Spleen (tissue), 11 donors: ENCODE measurements at regions not wholly inside any gene's neighbourhood (a gene's known extent, or its start where the extent isn't known, plus 50 kb on each side); places are given as distances from the start of the nearest gene placed in this dataset.

Experiments
- DNase-seq: peaks from one replicate; pipeline ENCODE4 v3.0.0-alpha.2; 2020
- H3K27ac ChIP-seq, 8 donors: fragments of 200-600 bp; sonication (generic) in 7 of 8; 1 replicate in 4 of 8; 2 replicates in 4 of 8; pipeline versions ENCODE4 v1.5.0 to v1.8.0; 2016 to 2021; ENCODE audit warnings: inconsistent platforms in 4 of 8, mild to moderate bottlenecking in 4 of 8, moderate library complexity in 1 of 8
- H3K27me3 ChIP-seq, 7 donors: fragments of 200-600 bp; sonication (generic) in 6 of 7; replicated peaks in 1 of 7; 1 replicate in 4 of 7; 2 replicates in 3 of 7; pipeline versions ENCODE4 v1.5.0 to v1.8.0; 2016 to 2021; ENCODE audit warnings: inconsistent platforms in 3 of 7, mild to moderate bottlenecking in 1 of 7
- H3K36me3 ChIP-seq, 6 donors: fragments of 200-600 bp; sonication (generic) in 5 of 6; 1 replicate in 4 of 6; 2 replicates in 2 of 6; pipeline versions ENCODE4 v1.5.0 to v1.8.0; 2016 to 2021; ENCODE audit warnings: inconsistent platforms in 2 of 6
- H3K4me1 ChIP-seq, 6 donors: fragments of 200-600 bp; sonication (generic) in 5 of 6; 1 replicate in 3 of 6; 2 replicates in 3 of 6; pipeline versions ENCODE4 v1.5.0 to v1.8.0; 2016 to 2021; ENCODE audit warnings: inconsistent platforms in 3 of 6
- H3K4me3 ChIP-seq, 8 donors: fragments of 200-600 bp; sonication (generic) in 7 of 8; 1 replicate in 4 of 8; 2 replicates in 4 of 8; pipeline versions ENCODE4 v1.5.0 to v1.8.0; 2016 to 2021; ENCODE audit warnings: inconsistent platforms in 4 of 8, mild to moderate bottlenecking in 4 of 8, moderate library complexity in 2 of 8
- H3K9me3 ChIP-seq, 8 donors: fragments of 200-600 bp; sonication (generic) in 7 of 8; 1 replicate in 4 of 8; 2 replicates in 4 of 8; pipeline versions ENCODE4 v1.5.0 to v1.8.0; 2016 to 2021; ENCODE audit warnings: inconsistent platforms in 4 of 8
- POLR2A ChIP-seq, 3 donors: fragments of 450-650 bp; IDR thresholded peaks; one replicate each; pipeline ENCODE4 v1.5.1; 2017; ENCODE audit warnings: antibody characterized with exemption in 3 of 3, mild to moderate bottlenecking in 1 of 3
- POLR2AphosphoS5 ChIP-seq, 3 donors: sonication (generic); formaldehyde crosslinking; IDR thresholded peaks; one replicate each; pipeline ENCODE4 v1.5.1; 2017; ENCODE audit warnings: antibody characterized with exemption in 3 of 3
- WGBS, 5 donors: extraction: QIAGEN DNeasy Blood & Tissue Kit in 3 of 5; methylation state at CpG; one replicate each; pipeline versions ENCODE4 v1.1.5 to v1.1.7; 2013 to 2018; 5-methylcytosine and 5-hydroxymethylcytosine counted together
- intact Hi-C: fragments of 100-400 bp; cut with DNase I; formaldehyde crosslinking; loops from one replicate; pipeline ENCODE4 v1.15.0; 2023; ENCODE audit warnings: low total_unique reads
- TF ChIP-seq, protein P1 (sequence below), 11 experiments: fragments of 200-600 bp in 7 of 11; fragments of 450-650 bp in 4 of 11; sonication (generic) in 4 of 11; IDR thresholded peaks in 8 of 11; conservative IDR thresholded peaks in 3 of 11; 1 replicate in 7 of 11; 2 replicates in 4 of 11; pipeline versions ENCODE4 v1.4.0 to v1.8.0; 2016 to 2021; ENCODE audit warnings: antibody characterized with exemption in 11 of 11, inconsistent platforms in 4 of 11, mild to moderate bottlenecking in 1 of 11
- donor health status: healthy with polysubstance abuse.
- donor health status: DM: no; HTN: no; CAD: no; lungs with moderate emphysema.
- donor health status: DM: no; HTN: no; CAD: no.
- donor health status: Bipolar disorder and iron deficiency.
- donor health status: healthy.
- donor health status: DM: no; HTN: no; CAD: no.
- donor health status: DM: yes; HTN: yes; CAD: no.

GRCh38 chr13:53170910-53171309, 142.3 kb downstream of the OLFM4 start:
- DNase-seq, result no peak
- TF ChIP-seq POLR2AphosphoS5 (IDR thresholded peaks at IDR 0.05) (no peak), POLR2A (IDR thresholded peaks at IDR 0.05) (no peak)
- TF ChIP-seq, protein P1, sequence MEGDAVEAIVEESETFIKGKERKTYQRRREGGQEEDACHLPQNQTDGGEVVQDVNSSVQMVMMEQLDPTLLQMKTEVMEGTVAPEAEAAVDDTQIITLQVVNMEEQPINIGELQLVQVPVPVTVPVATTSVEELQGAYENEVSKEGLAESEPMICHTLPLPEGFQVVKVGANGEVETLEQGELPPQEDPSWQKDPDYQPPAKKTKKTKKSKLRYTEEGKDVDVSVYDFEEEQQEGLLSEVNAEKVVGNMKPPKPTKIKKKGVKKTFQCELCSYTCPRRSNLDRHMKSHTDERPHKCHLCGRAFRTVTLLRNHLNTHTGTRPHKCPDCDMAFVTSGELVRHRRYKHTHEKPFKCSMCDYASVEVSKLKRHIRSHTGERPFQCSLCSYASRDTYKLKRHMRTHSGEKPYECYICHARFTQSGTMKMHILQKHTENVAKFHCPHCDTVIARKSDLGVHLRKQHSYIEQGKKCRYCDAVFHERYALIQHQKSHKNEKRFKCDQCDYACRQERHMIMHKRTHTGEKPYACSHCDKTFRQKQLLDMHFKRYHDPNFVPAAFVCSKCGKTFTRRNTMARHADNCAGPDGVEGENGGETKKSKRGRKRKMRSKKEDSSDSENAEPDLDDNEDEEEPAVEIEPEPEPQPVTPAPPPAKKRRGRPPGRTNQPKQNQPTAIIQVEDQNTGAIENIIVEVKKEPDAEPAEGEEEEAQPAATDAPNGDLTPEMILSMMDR (IDR thresholded peaks at IDR 0.05 in 8 of 11, conservative IDR thresholded peaks at IDR 0.05 in 3 of 11), result no peak
- WGBS, 5 donors, result 83 to 97% (median 91%) methylated on average over 1 of the region's 1 CpG
- Histone ChIP-seq H3K9me3 (no peaks in the 10 kb centered on the region), H3K27ac (no peak overlapping the region), H3K36me3 (no peaks in the 10 kb centered on the region), H3K4me3 (no peak overlapping the region), H3K27me3 (peaks cover 0 to 10% (median 0%) of the 10 kb centered on the region in 7 donors), H3K4me1 (no peaks in the 10 kb centered on the region)
- intact Hi-C loops, result no loop called here

GRCh38 chr13:53174545-53174944, 145.9 kb downstream of the OLFM4 start:
- Histone ChIP-seq H3K36me3 (no peaks in the 10 kb centered on the region), H3K27me3 (peaks cover 0 to 5% (median 0%) of the 10 kb centered on the region in 7 donors), H3K27ac (no peak overlapping the region), H3K4me3 (no peak overlapping the region), H3K4me1 (no peaks in the 10 kb centered on the region), H3K9me3 (no peaks in the 10 kb centered on the region)
- WGBS, 5 donors, result 72 to 100% (median 84%) methylated on average over 2 of the region's 2 CpGs
- TF ChIP-seq POLR2AphosphoS5 (IDR thresholded peaks at IDR 0.05) (no peak), POLR2A (IDR thresholded peaks at IDR 0.05) (no peak)
- TF ChIP-seq, protein P1 (IDR thresholded peaks at IDR 0.05 in 8 of 11, conservative IDR thresholded peaks at IDR 0.05 in 3 of 11), result no peak
- intact Hi-C loops, result no loop called here
- no peak for DNase-seq

- intact Hi-C loops, result no loop called here
- no peaks in the 10 kb centered on the region for H3K36me3 ChIP-seq
- H3K27me3 ChIP-seq, result no peaks in the 10 kb centered on the region
- TF ChIP-seq, protein P1 (IDR thresholded peaks at IDR 0.05 in 8 of 11, conservative IDR thresholded peaks at IDR 0.05 in 3 of 11), result no peak
- TF ChIP-seq POLR2AphosphoS5 (IDR thresholded peaks at IDR 0.05) (no peak), POLR2A (IDR thresholded peaks at IDR 0.05) (no peak)
- peaks cover 0 to 12% (median 3%) of the 10 kb centered on the region in 8 donors for H3K9me3 ChIP-seq
- H3K27ac ChIP-seq, result no peak overlapping the region
- H3K4me3 ChIP-seq, result no peak overlapping the region
- no peaks in the 10 kb centered on the region for H3K4me1 ChIP-seq
- DNase-seq, result no peak
These were observed 152.1 kb downstream of the OLFM4 start for GRCh38 chr13:53180684-53181083.

DNA sequence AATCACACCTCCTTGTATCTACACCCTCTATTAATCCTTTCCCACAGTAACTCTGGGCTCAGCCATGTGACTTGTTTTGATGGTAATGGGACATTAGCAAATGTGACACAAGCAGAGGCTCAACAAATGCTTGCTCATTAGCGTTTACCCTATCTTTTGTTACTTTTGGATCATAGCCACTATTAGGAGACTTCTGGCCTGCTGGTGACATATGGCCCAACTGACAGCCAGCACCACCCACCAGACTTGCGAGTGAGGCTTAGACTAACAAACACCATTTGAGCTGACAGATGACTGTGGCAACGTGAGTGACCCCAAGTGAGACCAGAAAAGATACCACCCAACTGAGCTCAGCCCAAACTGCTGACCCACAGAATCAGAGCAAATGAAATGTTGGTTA, 154.1 kb downstream of the OLFM4 start:
- Histone ChIP-seq H3K9me3 (peaks cover 0 to 12% (median 3%) of the 10 kb centered on the region in 8 donors), H3K27ac (no peak overlapping the region), H3K4me1 (no peaks in the 10 kb centered on the region), H3K4me3 (no peak overlapping the region), H3K36me3 (no peaks in the 10 kb centered on the region), H3K27me3 (no peaks in the 10 kb centered on the region)
- 39 to 60% (median 43%) methylated on average over 3 of the region's 3 CpGs for WGBS, 5 donors
- intact Hi-C loops, result no loop called here
- TF ChIP-seq POLR2A (IDR thresholded peaks at IDR 0.05) (no peak), POLR2AphosphoS5 (IDR thresholded peaks at IDR 0.05) (no peak)
- TF ChIP-seq, protein P1 (IDR thresholded peaks at IDR 0.05 in 8 of 11, conservative IDR thresholded peaks at IDR 0.05 in 3 of 11), result no peak
- no peak for DNase-seq
